GM23338 (cell line): ENCODE measurements at regions not wholly inside any gene's neighbourhood (a gene's known extent, or its start where the extent isn't known, plus 50 kb on each side); places are given as distances from the start of the nearest gene placed in this dataset.

Experiments used
- ATAC-seq: fragments of 200-7000 bp; cut with Tn5 transposase; 3 replicates; pipeline ENCODE4 v1.9.1; 2020
- DNase-seq: peaks from one replicate; pipeline ENCODE4 v3.0.0-alpha.2; 2015; ENCODE audit warnings: low spot score
- H2AFZ ChIP-seq: fragments of 200-600 bp; sonication (generic); 2 replicates; pipeline ENCODE4 v1.8.0; 2016; ENCODE audit warnings: antibody characterized with exemption, mild to moderate bottlenecking, moderate library complexity
- H3F3A ChIP-seq: fragments of 200-600 bp; sonication (generic); replicated peaks from 2 replicates; pipeline ENCODE4 v1.8.0; 2017; ENCODE audit warnings: antibody characterized with exemption, mixed run types, low read depth
- H3K27ac ChIP-seq: fragments of 200-600 bp; sonication (generic); 2 replicates; pipeline ENCODE4 v1.6.1; 2016; ENCODE audit warnings: low read depth
- H3K27me3 ChIP-seq: fragments of 200-600 bp; sonication (generic); 2 replicates; pipeline ENCODE4 v1.8.0; 2016; ENCODE audit warnings: mild to moderate bottlenecking, mixed run types, moderate library complexity; ENCODE audit not compliant: insufficient read depth
- H3K36me3 ChIP-seq: fragments of 200-600 bp; sonication (generic); 2 replicates; pipeline ENCODE4 v1.8.0; 2016; ENCODE audit warnings: mild to moderate bottlenecking; ENCODE audit not compliant: insufficient read depth
- H3K4me1 ChIP-seq: fragments of 200-600 bp; sonication (generic); 2 replicates; pipeline ENCODE4 v1.8.0; 2016; ENCODE audit warnings: mild to moderate bottlenecking, moderate library complexity; ENCODE audit not compliant: insufficient read depth
- H3K4me2 ChIP-seq: fragments of 200-600 bp; sonication (generic); 2 replicates; pipeline ENCODE4 v1.7.1; 2017; ENCODE audit warnings: mixed run types
- H3K4me3 ChIP-seq: fragments of 200-600 bp; sonication (generic); 2 replicates; pipeline ENCODE4 v1.6.1; 2016; ENCODE audit warnings: mixed run types
- H3K79me2 ChIP-seq: fragments of 200-600 bp; sonication (generic); replicated peaks from 2 replicates; pipeline ENCODE4 v1.8.0; 2017; ENCODE audit warnings: mild to moderate bottlenecking; ENCODE audit not compliant: insufficient read depth
- H3K9me2 ChIP-seq: fragments of 200-600 bp; sonication (generic); 2 replicates; pipeline ENCODE4 v1.8.0; 2017; ENCODE audit not compliant: insufficient read depth
- H4K20me1 ChIP-seq: fragments of 200-600 bp; sonication (generic); replicated peaks from 2 replicates; pipeline ENCODE4 v1.8.0; 2017; ENCODE audit warnings: mild to moderate bottlenecking; ENCODE audit not compliant: insufficient read depth
- H3K27ac Mint-ChIP-seq: 2 replicates; pipeline ENCODE4 v1.8.0; 2020; ENCODE audit warnings: inconsistent platforms, mild to moderate bottlenecking, moderate library complexity, mixed read lengths
- H3K27me3 Mint-ChIP-seq: 3 replicates; pipeline ENCODE4 v1.8.0; 2022; ENCODE audit warnings: low read depth, mild to moderate bottlenecking, moderate library complexity, mixed read lengths, inconsistent platforms; ENCODE audit not compliant: insufficient read depth, poor library complexity
- H3K36me3 Mint-ChIP-seq: 3 replicates; pipeline ENCODE4 v1.8.0; 2021; ENCODE audit warnings: low read depth, mild to moderate bottlenecking, inconsistent platforms, moderate library complexity, mixed read lengths
- H3K4me1 Mint-ChIP-seq: 3 replicates; pipeline ENCODE4 v1.8.0; 2020; ENCODE audit warnings: mild to moderate bottlenecking, inconsistent platforms, mixed read lengths
- H3K4me3 Mint-ChIP-seq: 3 replicates; pipeline ENCODE4 v1.8.0; 2021; ENCODE audit warnings: moderate library complexity, mild to moderate bottlenecking, inconsistent platforms, mixed read lengths
- H3K9me3 Mint-ChIP-seq: 3 replicates; pipeline ENCODE4 v1.8.0; 2020; ENCODE audit warnings: moderate library complexity, mild to moderate bottlenecking, inconsistent platforms, mixed read lengths
- EZH2 ChIP-seq: fragments of 200-600 bp; sonication (generic); IDR thresholded peaks from one replicate; pipeline ENCODE4 v1.8.0; 2017; ENCODE audit warnings: antibody characterized with exemption, mild to moderate bottlenecking, low read depth; ENCODE audit not compliant: unreplicated experiment
- EZH2phosphoT487 ChIP-seq: fragments of 200-600 bp; sonication (generic); IDR thresholded peaks from one replicate; pipeline ENCODE4 v1.8.1; 2018; ENCODE audit warnings: antibody characterized with exemption; ENCODE audit not compliant: unreplicated experiment
- NANOG ChIP-seq: IDR thresholded peaks from 2 replicates; pipeline ENCODE4 v1.6.1; 2016; ENCODE audit warnings: antibody characterized with exemption, borderline replicate concordance
- STAT1 ChIP-seq: IDR thresholded peaks from one replicate; pipeline ENCODE4 v1.6.1; 2016; ENCODE audit warnings: antibody characterized with exemption; ENCODE audit not compliant: unreplicated experiment
- ZNF114 ChIP-seq: fragments of 250-450 bp; sonication (Bioruptor Pico); IDR thresholded peaks from 2 replicates; pipeline ENCODE4 v1.5.0; 2020; ENCODE audit warnings: mild to moderate bottlenecking, moderate library complexity
- ZNF331 ChIP-seq: fragments of 250-450 bp; sonication (Bioruptor Pico); IDR thresholded peaks from 2 replicates; pipeline ENCODE4 v1.5.0; 2020; ENCODE audit warnings: low read depth, mild to moderate bottlenecking, moderate library complexity
- TF ChIP-seq, protein P1 (sequence below), 2 experiments: fragments of 200-600 bp in 1 of 2; sonication (generic) in 1 of 2; conservative IDR thresholded peaks; 2 replicates each; pipeline versions ENCODE4 v1.5.1 to v1.6.1; 2016 to 2017; ENCODE audit warnings: antibody characterized with exemption in 2 of 2, low read depth in 2 of 2, mild to moderate bottlenecking in 2 of 2, moderate library complexity in 1 of 2
- TF ChIP-seq, protein P2 (sequence below): IDR thresholded peaks from one replicate; pipeline ENCODE4 v1.6.1; 2018; ENCODE audit warnings: antibody characterized with exemption; ENCODE audit not compliant: unreplicated experiment

DNA sequence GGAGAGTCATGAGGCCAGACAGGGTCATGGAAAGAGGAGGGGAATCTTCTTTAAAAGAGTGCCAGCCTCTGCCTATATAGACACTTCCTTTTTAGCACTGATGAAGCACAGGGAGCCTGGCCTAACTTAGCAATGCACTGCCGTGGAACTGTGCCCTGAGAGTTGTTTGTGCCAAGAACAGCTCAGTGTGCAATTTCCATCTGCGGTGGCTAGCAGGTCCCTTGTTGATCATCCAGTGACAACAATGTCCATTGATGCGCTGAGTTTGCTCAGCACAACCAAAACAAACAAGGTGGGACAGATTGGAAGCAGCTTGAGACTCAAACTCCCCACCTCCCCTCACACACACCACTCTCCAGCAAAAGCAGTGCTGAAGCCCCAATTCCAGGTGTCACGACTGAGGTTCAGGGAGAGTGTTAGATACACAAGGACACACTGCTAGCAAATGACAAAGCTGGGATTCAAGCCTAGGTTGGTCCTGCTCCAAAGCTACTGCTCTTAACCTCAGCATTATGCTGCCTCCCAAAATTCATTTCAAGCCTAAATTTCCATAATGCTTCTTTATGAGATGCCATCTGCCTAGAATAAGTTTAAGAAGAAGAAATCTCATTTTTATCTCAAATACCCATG, 316.6 kb upstream of the UBE2E2 start:
- no peaks in the 10 kb centered on the region for H3K36me3 ChIP-seq
- H2AFZ ChIP-seq: no peak overlapping the region
- no peak overlapping the region for H3K27ac Mint-ChIP-seq

DNA sequence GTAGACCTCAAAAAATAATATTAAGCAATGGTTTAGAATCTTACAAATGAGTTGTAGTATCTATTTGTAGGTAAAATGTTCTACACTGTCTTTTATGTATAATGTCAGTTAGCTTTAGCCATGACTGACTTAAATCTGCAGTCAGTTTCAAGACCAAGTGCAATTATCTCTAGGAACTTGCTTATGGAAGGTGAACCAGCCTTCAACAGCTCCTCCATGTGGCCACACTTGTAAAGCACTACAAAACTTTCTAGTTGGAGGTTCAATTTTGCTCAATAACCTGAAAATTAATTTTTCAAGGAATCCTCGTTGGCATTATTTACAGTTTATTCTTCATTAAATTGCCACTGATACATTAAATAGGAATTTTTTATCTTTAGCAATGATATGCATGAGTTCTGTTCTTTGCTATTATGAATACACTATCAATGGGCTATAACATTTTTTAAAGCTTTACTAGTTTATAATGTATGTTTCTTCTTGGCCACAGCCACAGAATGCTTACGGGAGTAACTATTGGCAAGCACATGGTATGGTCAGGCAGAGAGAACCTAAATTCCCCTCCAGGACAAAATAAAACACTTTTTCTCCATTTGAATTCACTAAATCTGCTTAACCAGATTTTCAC, 315.3 kb upstream of the UBE2E2 start:
- no peaks in the 10 kb centered on the region for H3K9me2 ChIP-seq
- Mint-ChIP-seq H3K9me3 (no peaks in the 10 kb centered on the region), H3K27me3 (peaks cover 2% of the 10 kb centered on the region), H3K4me1 (no peaks in the 10 kb centered on the region), H3K4me3 (no peak overlapping the region), H3K36me3 (no peaks in the 10 kb centered on the region), H3K27ac (no peak overlapping the region)
- no peak overlapping the region for H3K27ac ChIP-seq
- no peaks in the 10 kb centered on the region for H4K20me1 ChIP-seq
- no peaks in the 10 kb centered on the region for H3K27me3 ChIP-seq
- no peaks in the 10 kb centered on the region for H3K79me2 ChIP-seq
- H3K4me3 ChIP-seq: no peak overlapping the region
- H3K4me1 ChIP-seq: no peaks in the 10 kb centered on the region
- ATAC-seq (peak; percentile 57), DNase-seq (peak; percentile 66)
- H3K4me2 ChIP-seq: no peak overlapping the region
- TF ChIP-seq, protein P1, sequence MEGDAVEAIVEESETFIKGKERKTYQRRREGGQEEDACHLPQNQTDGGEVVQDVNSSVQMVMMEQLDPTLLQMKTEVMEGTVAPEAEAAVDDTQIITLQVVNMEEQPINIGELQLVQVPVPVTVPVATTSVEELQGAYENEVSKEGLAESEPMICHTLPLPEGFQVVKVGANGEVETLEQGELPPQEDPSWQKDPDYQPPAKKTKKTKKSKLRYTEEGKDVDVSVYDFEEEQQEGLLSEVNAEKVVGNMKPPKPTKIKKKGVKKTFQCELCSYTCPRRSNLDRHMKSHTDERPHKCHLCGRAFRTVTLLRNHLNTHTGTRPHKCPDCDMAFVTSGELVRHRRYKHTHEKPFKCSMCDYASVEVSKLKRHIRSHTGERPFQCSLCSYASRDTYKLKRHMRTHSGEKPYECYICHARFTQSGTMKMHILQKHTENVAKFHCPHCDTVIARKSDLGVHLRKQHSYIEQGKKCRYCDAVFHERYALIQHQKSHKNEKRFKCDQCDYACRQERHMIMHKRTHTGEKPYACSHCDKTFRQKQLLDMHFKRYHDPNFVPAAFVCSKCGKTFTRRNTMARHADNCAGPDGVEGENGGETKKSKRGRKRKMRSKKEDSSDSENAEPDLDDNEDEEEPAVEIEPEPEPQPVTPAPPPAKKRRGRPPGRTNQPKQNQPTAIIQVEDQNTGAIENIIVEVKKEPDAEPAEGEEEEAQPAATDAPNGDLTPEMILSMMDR (conservative IDR thresholded peaks at IDR 0.05; ENCODE audit: low read depth in 2 of 2): peak; percentile 79 to 81
- TF ChIP-seq STAT1: no peak
- H3F3A ChIP-seq: no peaks in the 10 kb centered on the region
- no peaks in the 10 kb centered on the region for H3K36me3 ChIP-seq
- no peak overlapping the region for H2AFZ ChIP-seq

More for the DNA sequence above, 316.6 kb upstream of the UBE2E2 start:
- Mint-ChIP-seq H3K4me3 (no peak overlapping the region), H3K27me3 (peaks cover 2% of the 10 kb centered on the region), H3K36me3 (no peaks in the 10 kb centered on the region), H3K4me1 (no peaks in the 10 kb centered on the region), H3K9me3 (no peaks in the 10 kb centered on the region)
- no peak overlapping the region for H3K4me2 ChIP-seq
- no peaks in the 10 kb centered on the region for H4K20me1 ChIP-seq
- ATAC-seq: peak; percentile 28; the same call in 1 of the 3 replicates
- H3F3A ChIP-seq: no peaks in the 10 kb centered on the region
- no peaks in the 10 kb centered on the region for H3K27me3 ChIP-seq
- no peak overlapping the region for H3K27ac ChIP-seq
- no peaks in the 10 kb centered on the region for H3K79me2 ChIP-seq
- peak; percentile 6 for DNase-seq
- H3K4me1 ChIP-seq: no peaks in the 10 kb centered on the region
- no peak overlapping the region for H3K4me3 ChIP-seq
- TF ChIP-seq EZH2phosphoT487: no peak
- TF ChIP-seq NANOG: no peak
- no peak for TF ChIP-seq EZH2
- H3K9me2 ChIP-seq: no peaks in the 10 kb centered on the region

DNA sequence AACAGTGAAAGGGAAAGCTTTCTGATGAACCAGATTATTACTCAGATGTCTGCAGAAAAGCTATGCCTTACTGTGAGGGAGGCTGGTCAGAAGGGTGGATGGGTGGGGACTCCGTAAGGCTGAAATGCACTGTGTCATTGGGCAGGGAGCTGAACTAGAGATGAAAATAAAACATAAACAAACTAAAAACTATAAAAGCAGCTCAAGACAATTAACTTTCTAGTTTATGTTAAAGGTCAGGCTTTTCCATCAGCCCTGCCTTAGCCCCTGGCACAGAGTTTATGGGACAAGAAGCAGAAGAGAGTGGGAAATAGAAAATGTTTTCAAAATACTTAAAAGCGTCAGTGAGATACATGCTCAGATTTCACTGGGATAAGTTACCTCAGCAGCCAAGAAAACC, 310.0 kb upstream of the UBE2E2 start:
- Histone ChIP-seq H3K27ac (no peak overlapping the region), H3K4me2 (no peak overlapping the region), H3K36me3 (no peaks in the 10 kb centered on the region), H3K4me1 (no peaks in the 10 kb centered on the region), H3K27me3 (no peaks in the 10 kb centered on the region), H2AFZ (no peak overlapping the region), H3K79me2 (no peaks in the 10 kb centered on the region), H3K4me3 (no peak overlapping the region), H3K9me2 (no peaks in the 10 kb centered on the region), H4K20me1 (no peaks in the 10 kb centered on the region), H3F3A (no peaks in the 10 kb centered on the region)
- Mint-ChIP-seq H3K27me3 (peaks cover 4% of the 10 kb centered on the region), H3K4me1 (no peaks in the 10 kb centered on the region), H3K36me3 (no peaks in the 10 kb centered on the region), H3K4me3 (no peak overlapping the region), H3K27ac (no peak overlapping the region), H3K9me3 (no peaks in the 10 kb centered on the region)
- no peak for ATAC-seq
- no peak for DNase-seq
- TF ChIP-seq, protein P2, sequence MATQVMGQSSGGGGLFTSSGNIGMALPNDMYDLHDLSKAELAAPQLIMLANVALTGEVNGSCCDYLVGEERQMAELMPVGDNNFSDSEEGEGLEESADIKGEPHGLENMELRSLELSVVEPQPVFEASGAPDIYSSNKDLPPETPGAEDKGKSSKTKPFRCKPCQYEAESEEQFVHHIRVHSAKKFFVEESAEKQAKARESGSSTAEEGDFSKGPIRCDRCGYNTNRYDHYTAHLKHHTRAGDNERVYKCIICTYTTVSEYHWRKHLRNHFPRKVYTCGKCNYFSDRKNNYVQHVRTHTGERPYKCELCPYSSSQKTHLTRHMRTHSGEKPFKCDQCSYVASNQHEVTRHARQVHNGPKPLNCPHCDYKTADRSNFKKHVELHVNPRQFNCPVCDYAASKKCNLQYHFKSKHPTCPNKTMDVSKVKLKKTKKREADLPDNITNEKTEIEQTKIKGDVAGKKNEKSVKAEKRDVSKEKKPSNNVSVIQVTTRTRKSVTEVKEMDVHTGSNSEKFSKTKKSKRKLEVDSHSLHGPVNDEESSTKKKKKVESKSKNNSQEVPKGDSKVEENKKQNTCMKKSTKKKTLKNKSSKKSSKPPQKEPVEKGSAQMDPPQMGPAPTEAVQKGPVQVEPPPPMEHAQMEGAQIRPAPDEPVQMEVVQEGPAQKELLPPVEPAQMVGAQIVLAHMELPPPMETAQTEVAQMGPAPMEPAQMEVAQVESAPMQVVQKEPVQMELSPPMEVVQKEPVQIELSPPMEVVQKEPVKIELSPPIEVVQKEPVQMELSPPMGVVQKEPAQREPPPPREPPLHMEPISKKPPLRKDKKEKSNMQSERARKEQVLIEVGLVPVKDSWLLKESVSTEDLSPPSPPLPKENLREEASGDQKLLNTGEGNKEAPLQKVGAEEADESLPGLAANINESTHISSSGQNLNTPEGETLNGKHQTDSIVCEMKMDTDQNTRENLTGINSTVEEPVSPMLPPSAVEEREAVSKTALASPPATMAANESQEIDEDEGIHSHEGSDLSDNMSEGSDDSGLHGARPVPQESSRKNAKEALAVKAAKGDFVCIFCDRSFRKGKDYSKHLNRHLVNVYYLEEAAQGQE: no peak
- TF ChIP-seq ZNF331 (CRISPR knock-in tag): no peak
- TF ChIP-seq EZH2: no peak
- no peak for TF ChIP-seq STAT1
- TF ChIP-seq ZNF114 (CRISPR knock-in tag): no peak
- no peak for TF ChIP-seq EZH2phosphoT487
